A673 (cell line): ENCODE measurements at regions not wholly inside any gene's neighbourhood (a gene's known extent, or its start where the extent isn't known, plus 50 kb on each side); places are given as distances from the start of the nearest gene placed in this dataset.

ENCODE experiments used
- CTCF ChIP-seq: fragments of 300-800, 200-600 bp; sonication (generic); conservative IDR thresholded peaks from 2 replicates; pipeline ENCODE4 v1.5.1; 2017; ENCODE audit warnings: low read depth, mild to moderate bottlenecking, antibody characterized with exemption, low read length, moderate library complexity, mixed read lengths
- EZH2 ChIP-seq: fragments of 200-600 bp; sonication (generic); IDR thresholded peaks from 2 replicates; pipeline ENCODE4 v1.6.1; 2017; ENCODE audit warnings: borderline replicate concordance, low read depth, mild to moderate bottlenecking, mixed read lengths, antibody characterized with exemption, low read length; ENCODE audit not compliant: poor library complexity, severe bottlenecking

- peak; percentile 68 for TF ChIP-seq CTCF
- no peak for TF ChIP-seq EZH2
These were observed 212.6 kb upstream of the PLSCR5 start for GRCh38 chr3:146817704-146818103.
